HuH-7.5 (cell line): ENCODE measurements at regions not wholly inside any gene's neighbourhood (a gene's known extent, or its start where the extent isn't known, plus 50 kb on each side); places are given as distances from the start of the nearest gene placed in this dataset.
A peak's percentile ranks its signal among the peaks of the same experiment; 100 is the strongest.
"Not testable (repeated sequence)": the region's sequence is repeated elsewhere in the genome, so short reads cannot be mapped to it uniquely, and the experiment has no call there.

Experiments used
- DNase-seq: peaks from one replicate; pipeline ENCODE4 v3.0.0; 2011; ENCODE audit warnings: low spot score

DNA sequence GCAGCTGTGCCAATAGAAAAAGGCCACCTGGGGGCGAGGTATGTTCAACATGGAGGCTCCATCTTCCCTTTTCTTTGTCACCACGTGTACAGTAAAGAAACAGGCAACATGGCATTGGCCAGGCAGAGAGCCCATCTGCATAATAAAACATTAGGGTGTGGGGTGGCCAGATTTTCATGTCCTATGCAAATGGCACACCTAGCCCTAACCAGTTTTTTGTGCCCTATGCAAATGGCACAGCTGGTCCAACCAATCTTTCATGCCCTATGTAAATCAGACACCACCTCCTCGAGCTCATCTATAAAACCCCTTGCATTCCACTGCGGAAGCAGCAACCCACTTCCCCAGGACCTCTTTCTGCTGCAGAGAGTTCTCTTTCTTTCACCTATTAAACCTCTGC is 149.1 kb upstream of the RGS6 start:
- no peak for DNase-seq

GRCh38 chr14:71783786-71784185 is 148.4 kb upstream of the RGS6 start:
- no peak for DNase-seq

GRCh38 chr14:71789005-71789404 is 143.2 kb upstream of the RGS6 start:
- DNase-seq, result no peak

DNA sequence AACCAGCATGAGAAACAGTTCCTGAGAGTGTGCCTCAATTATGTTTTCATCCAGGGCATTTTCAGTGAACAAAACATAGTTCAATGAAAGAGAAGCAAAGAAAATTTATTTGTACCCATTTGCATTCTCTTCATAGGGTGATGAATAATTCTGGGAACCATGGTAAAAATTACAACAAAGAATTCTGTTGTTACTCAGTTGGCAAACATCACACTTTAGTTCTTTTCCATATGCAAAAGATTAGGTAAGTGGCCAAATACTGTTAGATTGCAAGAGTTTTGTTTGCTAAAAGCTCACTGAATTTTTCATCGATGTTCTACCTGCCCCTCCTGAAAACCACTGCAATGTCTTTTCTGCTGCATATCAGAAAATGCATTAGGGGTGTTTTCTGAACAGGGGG is 132.4 kb upstream of the RGS6 start:
- DNase-seq, result no peak

DNA sequence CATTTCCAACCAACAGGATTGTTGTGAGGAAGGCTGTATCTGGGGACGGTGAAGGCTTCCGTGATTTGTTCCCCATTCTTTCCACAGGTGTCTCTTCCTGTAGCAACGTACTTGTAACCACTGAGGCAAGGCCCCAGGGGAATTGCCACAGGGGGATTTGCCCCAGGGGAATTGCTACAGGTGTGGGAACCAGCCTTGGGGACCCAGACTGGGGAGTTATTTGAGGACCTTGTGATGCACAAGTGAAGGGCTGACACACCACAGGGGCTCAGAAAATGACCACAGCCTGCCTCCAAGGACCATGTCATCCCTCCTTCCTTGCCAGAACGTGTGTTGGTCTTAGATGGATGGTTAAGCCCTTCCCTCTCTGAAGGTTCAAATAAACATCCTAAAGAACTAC is 131.4 kb upstream of the RGS6 start:
- no peak for DNase-seq

DNA sequence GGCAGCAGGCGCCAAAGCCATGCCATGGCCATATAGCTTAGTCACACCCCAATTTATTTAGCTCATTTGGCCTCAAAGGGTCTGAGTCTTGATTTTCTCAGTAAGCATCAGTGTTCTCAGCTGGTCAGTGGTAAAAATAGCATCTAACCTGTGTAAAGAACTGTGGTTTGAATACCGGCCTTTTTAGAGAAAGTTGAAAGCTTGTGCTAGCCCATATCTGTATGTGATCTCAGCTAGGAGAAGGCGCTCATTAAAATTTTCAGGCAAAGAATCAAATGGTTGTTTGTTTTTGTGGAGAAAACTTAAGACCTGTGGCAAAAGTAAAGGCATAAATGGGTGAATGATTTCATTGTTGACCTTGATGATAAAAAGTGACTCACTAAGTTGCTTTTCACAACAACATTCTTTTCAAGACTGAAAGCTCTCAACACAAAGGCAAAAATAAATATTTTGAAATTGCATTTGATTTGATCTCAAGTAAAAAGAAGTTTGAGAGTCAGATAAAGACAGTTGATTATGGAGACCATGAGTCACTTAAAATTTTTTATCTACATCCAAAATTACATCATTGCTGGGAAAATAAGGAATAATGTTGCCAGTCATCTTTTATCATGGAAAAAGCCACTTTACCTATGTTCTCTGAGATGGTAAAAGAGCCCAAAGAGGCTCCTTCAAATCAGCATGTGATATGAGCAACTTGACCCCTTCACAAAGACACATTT is 128.5 kb upstream of the RGS6 start:
- DNase-seq, result no peak

DNA sequence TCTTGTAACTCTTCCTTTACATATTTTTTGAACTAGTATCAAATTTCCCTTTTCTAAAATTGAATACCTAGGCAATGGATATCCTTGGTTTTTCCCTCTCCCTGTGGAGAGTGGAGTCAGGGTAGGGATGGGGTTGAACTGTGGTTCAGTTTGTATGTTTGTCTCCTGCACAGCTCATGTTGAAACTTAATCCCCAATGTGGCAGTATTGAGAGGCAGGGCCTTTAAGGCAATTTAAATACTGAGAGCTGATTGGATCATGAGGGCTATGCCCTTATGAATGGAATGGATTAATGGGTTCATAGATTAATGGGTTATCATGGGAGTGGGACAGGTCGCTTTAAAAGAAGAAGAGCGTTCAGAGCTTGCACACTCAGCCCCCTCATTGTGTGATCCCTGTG is 127.2 kb upstream of the RGS6 start:
- DNase-seq, result no peak

GRCh38 chr14:71807049-71807448 is 125.2 kb upstream of the RGS6 start:
- not testable (repeated sequence) for DNase-seq

GRCh38 chr14:71810800-71811199 is 121.4 kb upstream of the RGS6 start:
- DNase-seq, result not testable (repeated sequence)

DNA sequence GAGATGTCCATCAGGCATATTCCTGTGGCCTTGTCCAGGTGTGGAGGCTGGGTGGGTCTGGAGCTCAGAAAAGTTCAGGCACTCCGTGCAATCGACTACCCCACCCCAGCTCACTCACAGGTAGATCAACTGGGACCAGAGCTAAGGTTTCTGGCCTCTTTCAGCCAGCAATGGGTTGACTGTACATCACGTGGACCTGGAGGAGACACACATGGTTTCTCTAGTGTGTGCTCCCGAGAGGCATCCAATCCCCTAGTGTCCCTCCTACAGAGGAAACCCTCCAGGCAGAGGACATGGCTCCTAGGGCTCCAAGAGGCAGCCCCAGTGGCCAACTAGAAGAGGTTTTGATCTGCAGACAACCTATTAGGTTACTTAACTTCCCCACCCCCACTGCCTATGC is 119.5 kb upstream of the RGS6 start:
- DNase-seq, result no peak

GRCh38 chr14:71815110-71815509 is 117.1 kb upstream of the RGS6 start:
- DNase-seq, result no peak

DNA sequence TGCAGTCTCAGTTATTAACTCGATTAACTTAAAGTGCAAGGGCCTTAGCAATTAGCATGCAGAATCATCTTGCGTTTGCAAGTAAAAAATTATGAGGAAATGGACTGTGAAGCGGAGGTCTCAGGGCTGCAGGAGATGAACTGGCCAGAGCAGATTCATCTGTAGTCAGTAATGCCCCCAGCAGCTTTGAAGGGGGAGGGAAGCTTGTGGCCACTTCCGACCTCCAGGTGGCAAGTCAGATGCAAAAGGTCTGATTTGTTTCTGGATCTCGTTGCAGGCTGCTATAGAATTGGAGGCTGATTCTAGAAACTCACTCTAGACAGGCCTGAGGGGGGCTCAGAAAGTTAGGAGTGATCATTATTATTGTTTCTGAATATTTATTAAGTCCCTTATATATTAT is 107.4 kb upstream of the RGS6 start:
- no peak for DNase-seq

DNA sequence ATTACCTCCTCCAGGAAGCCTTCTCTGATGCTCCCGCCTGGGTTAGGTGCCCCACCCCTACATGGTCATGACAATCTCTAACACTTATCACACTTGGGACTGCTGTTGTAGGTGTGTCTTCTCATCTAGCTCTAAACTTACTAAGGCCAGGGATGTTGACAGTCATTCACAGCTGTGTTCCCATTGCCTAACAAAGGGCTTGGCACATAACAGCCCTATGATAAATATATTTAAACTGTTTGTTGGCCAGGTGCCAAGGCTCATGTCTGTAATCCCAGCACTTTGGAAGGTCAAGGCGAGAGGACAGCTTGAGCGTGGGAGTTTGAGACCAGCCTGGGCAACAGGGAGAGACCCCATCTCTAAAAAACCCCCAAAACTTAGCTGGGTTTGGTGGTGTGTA is 98.8 kb upstream of the RGS6 start:
- no peak for DNase-seq

- DNase-seq, result no peak
These were observed 97.7 kb upstream of the RGS6 start for GRCh38 chr14:71834284-71835204.

DNA sequence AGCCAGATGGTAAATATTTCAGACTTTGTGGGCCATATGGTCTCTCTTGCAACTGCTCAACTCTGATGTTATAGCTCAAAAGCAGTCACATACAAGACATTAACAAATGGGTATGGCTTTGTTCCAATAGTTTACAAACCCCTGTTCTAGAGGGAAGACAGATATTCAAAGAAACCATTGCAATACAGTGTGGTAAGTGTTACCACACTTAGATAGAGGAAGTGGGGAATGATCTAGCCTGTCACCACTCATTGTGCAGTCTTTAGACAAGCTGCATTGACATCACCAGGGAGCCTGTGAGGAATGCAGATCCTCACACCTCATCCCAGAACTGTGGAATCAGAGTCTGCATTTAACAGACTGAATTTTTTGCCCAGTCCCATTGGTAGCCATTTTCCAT is 80.0 kb upstream of the RGS6 start:
- DNase-seq, result no peak

- peak; percentile 9 for DNase-seq
These were observed 76.7 kb upstream of the RGS6 start for GRCh38 chr14:71855399-71856036.

DNA sequence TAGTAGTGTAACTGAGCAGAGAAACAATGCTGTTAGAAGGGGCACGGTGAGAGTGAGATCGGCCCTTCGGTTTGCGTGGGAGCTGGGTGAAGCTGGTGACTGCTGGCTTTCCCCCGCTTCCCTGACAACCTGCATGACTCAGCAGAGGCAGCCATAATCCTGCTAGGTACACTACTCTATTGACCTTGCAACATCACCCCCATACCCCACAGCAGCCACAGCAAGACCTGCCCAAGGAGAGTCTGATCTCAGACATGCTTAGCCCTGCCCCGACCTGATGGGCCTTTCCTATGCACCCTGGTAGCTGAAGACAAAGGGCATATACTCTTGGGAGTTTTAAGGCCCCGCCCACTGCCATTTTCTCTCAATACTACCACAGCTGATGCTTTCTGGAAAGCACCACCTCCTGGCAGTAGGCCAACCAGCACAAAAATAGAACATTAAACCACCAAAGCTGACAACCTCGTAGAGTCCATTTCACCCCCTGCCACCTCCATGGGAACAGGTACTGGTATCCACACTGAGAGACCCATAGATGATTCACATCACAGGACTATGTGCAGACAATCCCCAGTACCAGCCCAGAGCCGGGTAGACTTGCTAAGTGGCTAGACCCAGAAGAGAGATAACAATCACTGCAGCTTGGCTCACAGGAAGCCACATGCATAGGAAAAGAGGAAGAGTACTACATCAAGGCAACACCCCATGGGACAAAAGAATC is 75.9 kb upstream of the RGS6 start:
- DNase-seq, result no peak

GRCh38 chr14:71863049-71863448 is 69.2 kb upstream of the RGS6 start:
- no peak for DNase-seq

- DNase-seq, result no peak
These were observed 68.5 kb upstream of the RGS6 start for GRCh38 chr14:71863766-71864165.
